GM12878 (cell line): ENCODE measurements at regions not wholly inside any gene's neighbourhood (a gene's known extent, or its start where the extent isn't known, plus 50 kb on each side); places are given as distances from the start of the nearest gene placed in this dataset.

Source experiments
- ATAC-seq: fragments of 200-7000 bp; cut with Tn5 transposase; 3 replicates; pipeline ENCODE4 v1.9.1; 2020; ENCODE audit warnings: mild to moderate bottlenecking, moderate library complexity
- BruUV-seq: library from RNA; stranded (reverse); fragments of 400-500 nt; replicated peaks from 2 replicates; lab custom pipeline; 2021; lab: Mats Ljungman, UMichigan
- CTCF ChIA-PET: fragments of 300-600 bp; sonication (Branson Sonifier 250); formaldehyde crosslinking; extraction: SDS; loops from one replicate; lab custom pipeline; 2021; ENCODE audit warnings: inconsistent platforms; lab: Yijun Ruan, JAX
- POLR2A ChIA-PET: fragments of 350-600 bp; formaldehyde crosslinking; extraction: SDS; loops from one replicate; lab custom pipeline; 2021; ENCODE audit warnings: inconsistent platforms; lab: Charles Lee
- RAD21 ChIA-PET: fragments of 300-600 bp; sonication (Branson Sonifier 250); formaldehyde crosslinking; loops from one replicate; lab custom pipeline; 2023; ENCODE audit warnings: antibody characterized with exemption; ENCODE audit not compliant: unreplicated experiment; lab: Charles Lee
- SMC1A ChIA-PET: fragments of 300-600 bp; sonication (Branson Sonifier 250); formaldehyde crosslinking; loops from one replicate; lab custom pipeline; 2023; ENCODE audit not compliant: unreplicated experiment, uncharacterized antibody; lab: Charles Lee
- DNase-seq: peaks from one replicate; pipeline ENCODE4 v3.0.0-alpha.2; 2011; ENCODE audit warnings: low read depth, low spot score
- FAIRE-seq: peaks from 3 replicates; lab custom pipeline; 2011; peaks lifted over from hg19 to GRCh38; lab: Jason Lieb, UNC
- H2AFZ ChIP-seq: 2 replicates; pipeline ENCODE4 v1.6.0; 2011; ENCODE audit warnings: low read depth, low read length, control low read depth; ENCODE audit not compliant: control insufficient read depth
- H3K27ac ChIP-seq: 2 replicates; pipeline ENCODE4 v1.5.1; 2011; ENCODE audit warnings: control low read depth; ENCODE audit not compliant: control insufficient read depth, insufficient read depth
- H3K27me3 ChIP-seq, 2 experiments: replicated peaks in 1 of 2; 2 replicates each; pipeline versions ENCODE4 v1.6.0 to v1.6.1; 2011; ENCODE audit warnings: low read length in 1 of 2; ENCODE audit not compliant: control insufficient read depth in 2 of 2, insufficient read depth in 2 of 2
- H3K36me3 ChIP-seq, 2 experiments: 2 replicates each; pipeline ENCODE4 v1.5.1; 2011; ENCODE audit warnings: low read length in 1 of 2; ENCODE audit not compliant: control insufficient read depth in 2 of 2, insufficient read depth in 2 of 2
- H3K4me1 ChIP-seq: 2 replicates; pipeline ENCODE4 v1.6.1; 2011; ENCODE audit warnings: mild to moderate bottlenecking, low read length, moderate library complexity, mixed read lengths; ENCODE audit not compliant: control insufficient read depth, insufficient read depth
- H3K4me2 ChIP-seq: 2 replicates; pipeline ENCODE4 v1.6.0; 2011; ENCODE audit warnings: control low read depth; ENCODE audit not compliant: control insufficient read depth, insufficient read depth
- H3K4me3 ChIP-seq: fragments of 200-600 bp; sonication (generic); 2 replicates; pipeline ENCODE4 v1.5.1; 2016
- H3K79me2 ChIP-seq: 2 replicates; pipeline ENCODE4 v1.6.0; 2011; ENCODE audit warnings: low read length; ENCODE audit not compliant: control insufficient read depth, insufficient read depth
- H3K9ac ChIP-seq: 2 replicates; pipeline ENCODE4 v1.8.0; 2011; ENCODE audit warnings: low read length, control low read depth, mixed read lengths; ENCODE audit not compliant: control insufficient read depth, insufficient read depth
- H3K9me3 ChIP-seq: replicated peaks from 3 replicates; pipeline ENCODE4 v1.5.1; 2011; ENCODE audit warnings: mild to moderate bottlenecking, low read length; ENCODE audit not compliant: control insufficient read depth, insufficient read depth
- H4K20me1 ChIP-seq: 2 replicates; pipeline ENCODE4 v1.6.0; 2011; ENCODE audit not compliant: control insufficient read depth, insufficient read depth
- BHLHE40 ChIP-seq, 2 experiments: fragments of 450-650 bp in 1 of 2; IDR thresholded peaks; 2 replicates each; pipeline ENCODE4 v1.6.1; 2011 to 2017; ENCODE audit warnings: low read depth in 2 of 2, borderline replicate concordance in 1 of 2, improper control_type of control experiment in 1 of 2, low read length in 1 of 2, mild to moderate bottlenecking in 1 of 2
- HDGF ChIP-seq: fragments of 450-650 bp; IDR thresholded peaks from 2 replicates; pipeline ENCODE4 v1.6.1; 2016; ENCODE audit warnings: antibody characterized with exemption
- PAX8 ChIP-seq: fragments of 450-650 bp; IDR thresholded peaks from 2 replicates; pipeline ENCODE4 v1.6.1; 2017; ENCODE audit warnings: mild to moderate bottlenecking, moderate library complexity
- POLR2A ChIP-seq: IDR thresholded peaks from 2 replicates; pipeline ENCODE4 v1.6.1; 2011; ENCODE audit warnings: low read depth, mild to moderate bottlenecking, low read length
- SUZ12 ChIP-seq: fragments of 200-600 bp; sonication (generic); IDR thresholded peaks from one replicate; pipeline ENCODE4 v1.6.1; 2018; ENCODE audit warnings: antibody characterized with exemption, mild to moderate bottlenecking; ENCODE audit not compliant: unreplicated experiment
- TBL1XR1 ChIP-seq: IDR thresholded peaks from 2 replicates; pipeline ENCODE4 v1.6.1; 2012; ENCODE audit warnings: low read depth, low read length, improper control_type of control experiment
- ZNF207 ChIP-seq: fragments of 450-650 bp; IDR thresholded peaks from 2 replicates; pipeline ENCODE4 v1.6.1; 2014; ENCODE audit warnings: antibody characterized with exemption, mild to moderate bottlenecking, borderline replicate concordance
- WGBS: methylation state at CpG from one replicate; pipeline ENCODE4 v1.1.6; 2016; ENCODE audit warnings: low lambda C conversion rate; ENCODE audit not compliant: insufficient replicate concordance, insufficient coverage; ENCODE audit errors: missing lambda C conversion rate; 5-methylcytosine and 5-hydroxymethylcytosine counted together
- in situ Hi-C: fragments of 300-500 bp; cut with MboI; formaldehyde crosslinking; loops from 9 replicates; pipeline ENCODE4 v1.14.3; 2018; ENCODE audit warnings: mixed read lengths
- intact Hi-C: fragments of 100-400 bp; cut with micrococcal nuclease; formaldehyde crosslinking; loops from one replicate; pipeline ENCODE4 v1.14.2; 2022; ENCODE audit not compliant: unreplicated experiment

- intact Hi-C loops: no loop called here
- ChIA-PET RAD21 (no interaction called here), SMC1A (no interaction called here), POLR2A (no interaction called here), CTCF (no interaction called here)
- H3K27ac ChIP-seq: no peak overlapping the region
- no peak overlapping the region for H3K4me3 ChIP-seq
- 16% methylated on average over 3 of the region's 3 CpGs for WGBS
- no peak for ATAC-seq
- H3K4me2 ChIP-seq: no peak overlapping the region
- no peaks in the 10 kb centered on the region for H3K36me3 ChIP-seq
- H3K79me2 ChIP-seq: no peaks in the 10 kb centered on the region
- H3K9me3 ChIP-seq: no peaks in the 10 kb centered on the region
- H2AFZ ChIP-seq: no peak overlapping the region
- no peak overlapping the region for H3K9ac ChIP-seq
- no peaks in the 10 kb centered on the region for H3K27me3 ChIP-seq
- H4K20me1 ChIP-seq: no peaks in the 10 kb centered on the region
- TF ChIP-seq HDGF: no peak
- no peak for TF ChIP-seq PAX8
- no peaks in the 10 kb centered on the region for H3K4me1 ChIP-seq
- BruUV-seq: no TSS peak
- DNase-seq: no peak
- in situ Hi-C loops: no loop called here
- FAIRE-seq: no peak
These were observed 1244.1 kb upstream of the ADGRL4 start for GRCh38 chr1:80250573-80251168.

GRCh38 chr1:80249699-80250098 lies 1243.2 kb upstream of the ADGRL4 start:
- H3K9me3 ChIP-seq: no peaks in the 10 kb centered on the region
- 69% methylated on average over 1 of the region's 1 CpG for WGBS
- no peak for ATAC-seq
- no peak for TF ChIP-seq TBL1XR1
- TF ChIP-seq POLR2A: no peak
- TF ChIP-seq ZNF207: no peak
- TF ChIP-seq BHLHE40 (IDR thresholded peaks at IDR 0.05; ENCODE audit: borderline replicate concordance in 1 of 2, low read depth in 2 of 2, low read length in 1 of 2): no peak
- no peak for TF ChIP-seq SUZ12
- TF ChIP-seq, all 136 proteins: peak for 0
- SMC1A ChIA-PET: no interaction called here
- POLR2A ChIA-PET: no interaction called here
- FAIRE-seq: no peak
- H3K79me2 ChIP-seq: no peaks in the 10 kb centered on the region
- BruUV-seq: no TSS peak
- in situ Hi-C loops (no loop called here), intact Hi-C loops (no loop called here)
- H4K20me1 ChIP-seq: no peaks in the 10 kb centered on the region
- RAD21 ChIA-PET: no interaction called here
- DNase-seq: no peak
- no peak overlapping the region for H3K4me2 ChIP-seq
- H3K9ac ChIP-seq: no peak overlapping the region
- H3K27me3 ChIP-seq: no peaks in the 10 kb centered on the region
- H2AFZ ChIP-seq: no peak overlapping the region
- no peaks in the 10 kb centered on the region for H3K36me3 ChIP-seq
- H3K4me1 ChIP-seq: no peaks in the 10 kb centered on the region
- H3K27ac ChIP-seq: no peak overlapping the region
- CTCF ChIA-PET: no interaction called here
- H3K4me3 ChIP-seq: no peak overlapping the region
